GM18505 (cell line): ENCODE measurements at regions not wholly inside any gene's neighbourhood (a gene's known extent, or its start where the extent isn't known, plus 50 kb on each side); places are given as distances from the start of the nearest gene placed in this dataset.

Experiments used
- ATAC-seq: cut with Tn5 transposase; IDR thresholded peaks from one replicate; pipeline ENCODE4 v1.9.1; 2021; ENCODE audit not compliant: unreplicated experiment
- POLR2A ChIP-seq: IDR thresholded peaks from 4 replicates; pipeline ENCODE4 v1.6.1; 2011; ENCODE audit warnings: borderline replicate concordance; ENCODE audit not compliant: insufficient read depth, insufficient read length; ENCODE audit errors: extremely low read depth

DNA sequence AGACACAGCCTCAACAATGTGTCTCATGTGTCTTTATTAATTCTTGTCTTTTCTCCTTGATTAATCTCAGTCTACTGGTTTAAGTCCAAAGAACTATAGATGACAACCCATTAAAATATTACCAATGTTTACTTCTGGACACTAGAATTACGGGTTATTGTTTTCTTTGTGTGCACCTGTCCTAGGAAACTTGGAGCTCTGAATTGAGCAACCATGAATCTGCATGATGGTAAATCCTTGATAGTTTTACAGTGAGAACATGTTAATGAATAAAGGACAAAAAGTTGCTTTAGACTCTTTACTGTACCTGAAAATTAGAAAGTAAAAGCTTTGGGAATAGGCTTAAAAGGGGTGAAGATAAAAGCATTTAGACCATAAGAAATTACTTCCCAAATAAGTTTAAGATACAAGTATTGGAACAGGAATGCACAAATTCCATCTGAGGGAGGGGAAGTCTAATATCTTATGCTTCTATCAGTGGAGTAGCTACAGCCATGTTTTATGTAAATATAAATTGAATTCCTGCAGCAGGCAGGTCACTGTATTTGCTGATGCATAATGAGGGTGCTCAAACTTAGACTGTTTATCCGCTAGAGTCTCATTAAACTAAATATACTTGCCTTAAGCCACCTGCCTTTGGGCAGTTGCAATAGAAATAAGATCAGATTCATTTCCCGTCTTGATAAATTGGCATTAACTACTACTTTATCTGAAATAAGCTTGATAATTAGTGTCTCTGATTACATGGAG lies 603.7 kb upstream of the GCFC2 start:
- no peak for TF ChIP-seq POLR2A
- no peak for ATAC-seq

DNA sequence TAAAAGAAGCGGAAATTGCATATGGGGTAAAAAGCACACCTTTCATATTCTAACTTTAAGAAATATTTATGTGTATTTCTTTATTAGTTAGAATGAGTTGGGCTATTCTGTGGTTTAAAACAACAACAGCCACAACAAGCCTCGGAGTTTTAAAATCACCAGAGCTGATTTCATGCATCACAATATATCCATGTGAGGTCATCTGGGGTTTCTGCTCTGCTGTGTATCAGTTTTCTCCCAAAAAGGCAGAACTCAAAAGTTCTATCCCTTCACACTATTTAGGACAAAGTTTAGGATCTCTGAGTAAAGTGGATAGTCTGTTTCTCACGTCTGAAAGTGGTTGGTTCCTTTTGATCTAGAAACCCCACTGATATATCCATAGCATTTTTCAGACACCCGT lies 601.5 kb upstream of the GCFC2 start:
- no peak for TF ChIP-seq POLR2A
- no peak for ATAC-seq

DNA sequence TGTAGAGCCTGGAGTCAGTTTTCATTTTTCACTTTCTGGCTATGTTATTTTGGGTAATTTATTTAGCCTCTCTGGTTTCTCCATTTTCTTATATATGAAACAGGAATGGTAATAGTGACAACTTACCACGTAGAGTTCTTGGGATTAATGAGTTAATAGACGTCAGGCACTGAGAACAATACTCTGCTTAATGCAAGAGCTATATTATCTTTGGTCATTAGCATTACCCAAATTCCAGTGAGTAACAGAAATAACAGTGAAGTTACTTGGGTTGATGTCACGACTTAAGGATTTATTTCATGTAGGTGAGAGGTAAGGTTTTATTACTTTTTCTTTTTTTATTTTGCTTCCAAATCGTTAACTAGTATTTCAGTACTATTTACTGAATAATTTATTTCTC lies 601.0 kb upstream of the GCFC2 start:
- no peak for ATAC-seq

DNA sequence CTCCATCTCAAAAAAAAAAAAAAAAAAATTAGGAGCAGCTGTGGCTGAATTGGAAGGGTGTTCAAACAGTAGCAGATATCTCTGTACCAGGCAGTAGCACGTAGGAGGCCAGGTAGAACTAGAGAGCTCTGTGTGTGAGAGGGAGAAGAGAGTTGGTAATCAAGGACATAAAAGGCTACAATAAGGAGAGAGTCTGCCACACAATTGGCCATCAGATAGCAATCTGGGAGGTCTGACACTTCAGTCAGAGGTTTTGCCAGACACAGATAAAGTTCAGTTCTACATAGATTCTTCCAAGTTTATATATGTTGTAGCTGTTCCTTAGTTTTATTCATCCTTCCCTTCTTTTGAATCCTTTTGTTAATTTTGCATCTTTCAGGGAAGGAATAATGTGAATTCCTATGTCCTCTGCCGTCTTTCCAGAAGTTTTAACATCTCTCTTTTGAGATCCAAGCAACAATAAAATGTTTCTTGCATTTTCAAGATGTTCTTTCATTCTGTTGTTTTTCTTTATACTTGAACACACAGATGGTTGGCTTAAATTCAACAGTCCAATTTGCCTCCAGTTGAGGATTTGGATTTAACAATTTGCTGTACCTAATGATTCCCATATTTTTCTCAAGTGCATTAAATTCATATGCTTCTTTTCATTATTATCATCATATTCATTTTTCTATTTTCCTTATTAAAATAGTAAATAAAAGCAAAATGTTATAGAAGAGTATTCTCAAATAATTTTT lies 600.3 kb upstream of the GCFC2 start:
- no peak for TF ChIP-seq POLR2A
- no peak for ATAC-seq

More for the DNA sequence above, 601.0 kb upstream of the GCFC2 start:
- no peak for TF ChIP-seq POLR2A

DNA sequence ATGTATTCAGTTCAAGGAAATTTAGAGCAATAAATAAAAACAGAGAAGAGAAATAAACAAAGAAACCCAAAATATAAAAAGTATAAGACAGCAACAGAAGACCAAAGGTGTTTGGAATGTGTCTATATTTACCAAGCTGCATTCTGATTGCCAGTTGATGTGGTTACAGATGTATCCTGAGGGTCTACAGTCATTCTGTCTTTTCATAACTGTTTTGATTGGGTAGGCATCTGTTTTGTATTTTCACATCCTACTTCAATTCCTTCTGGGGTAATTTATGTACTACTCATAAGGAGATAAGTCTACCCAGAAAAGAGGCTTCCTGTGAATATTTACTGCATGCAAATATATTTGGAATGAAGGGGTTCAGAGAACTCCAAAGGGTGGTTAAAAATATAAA lies 596.8 kb upstream of the GCFC2 start:
- no peak for ATAC-seq
- TF ChIP-seq POLR2A, result no peak

DNA sequence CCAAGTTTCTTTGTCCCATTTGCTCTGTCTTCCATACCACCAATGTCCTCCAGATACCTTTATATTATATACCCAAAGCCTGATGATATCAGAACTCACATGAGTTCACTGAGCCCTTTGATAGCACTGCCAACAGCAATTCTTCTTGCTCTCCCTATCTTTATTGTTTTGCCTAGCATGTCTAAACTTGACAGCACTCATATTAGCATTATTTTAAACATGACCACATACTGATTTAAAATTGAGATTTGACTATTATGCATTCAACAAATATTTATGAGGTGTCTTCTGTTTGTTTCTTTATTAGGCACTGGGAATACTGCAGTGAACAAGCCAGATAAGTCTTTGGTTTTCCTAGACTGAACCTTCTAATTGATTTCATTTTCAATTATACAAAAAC lies 587.3 kb upstream of the GCFC2 start:
- no peak for ATAC-seq

DNA sequence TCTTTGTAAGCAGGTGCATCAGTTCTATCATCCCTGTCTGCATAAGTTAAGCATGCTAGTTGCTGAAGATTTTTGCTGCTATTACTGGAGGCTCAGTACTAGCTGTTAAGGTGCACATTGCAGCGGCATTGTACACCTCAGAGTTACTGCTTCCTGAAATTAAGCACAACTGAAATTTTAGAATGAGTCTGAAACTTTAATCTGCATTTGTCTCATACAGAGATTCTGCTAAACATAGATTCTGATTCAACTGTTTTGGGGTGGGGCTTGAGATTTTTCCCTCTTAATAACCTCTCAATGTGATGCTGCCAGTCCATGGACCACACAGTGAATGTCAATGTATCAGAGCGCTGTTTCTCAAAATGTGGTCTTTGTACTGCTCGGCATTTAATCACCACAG lies 585.7 kb upstream of the GCFC2 start:
- ATAC-seq, result no peak
- no peak for TF ChIP-seq POLR2A

More for the DNA sequence above, 587.3 kb upstream of the GCFC2 start:
- TF ChIP-seq POLR2A, result no peak

DNA sequence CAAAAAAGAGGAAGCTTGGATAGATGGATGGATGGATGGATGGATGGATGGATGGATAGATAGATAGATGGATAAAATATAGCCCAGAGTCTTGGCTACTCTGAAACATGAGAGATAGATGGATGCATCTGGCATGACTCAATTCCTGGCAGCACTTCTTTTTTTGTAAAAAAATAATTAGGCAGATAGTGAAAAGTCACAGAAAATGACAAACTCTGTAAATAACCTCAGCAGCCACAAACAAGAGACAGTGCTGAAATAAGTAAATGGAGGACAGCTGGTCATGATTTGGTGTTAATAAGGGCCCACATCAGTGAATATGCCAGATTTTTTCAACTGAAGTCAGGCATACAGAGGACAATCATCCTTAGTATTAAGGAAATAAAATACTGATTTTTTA lies 585.0 kb upstream of the GCFC2 start:
- no peak for TF ChIP-seq POLR2A

DNA sequence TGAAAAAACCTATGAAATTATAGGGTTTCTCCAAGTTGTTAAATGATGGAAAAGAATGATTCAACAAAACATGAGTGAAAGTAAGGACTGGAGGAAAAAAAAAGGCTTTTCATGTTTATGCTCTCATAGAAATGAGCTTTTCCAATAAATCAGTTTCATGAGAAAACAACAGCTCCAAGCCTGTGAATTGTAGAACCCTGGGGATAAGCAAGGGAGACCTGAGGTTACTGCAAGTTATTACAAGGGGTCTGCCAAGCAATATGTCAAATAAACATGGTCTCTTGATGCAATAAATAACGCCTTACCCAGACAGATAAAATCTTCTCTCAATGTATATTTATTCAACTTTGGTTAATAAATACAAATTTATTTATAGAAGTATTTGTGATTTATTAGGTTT lies 577.9 kb upstream of the GCFC2 start:
- no peak for TF ChIP-seq POLR2A
- no peak for ATAC-seq

More for the DNA sequence above, 585.0 kb upstream of the GCFC2 start:
- ATAC-seq, result no peak

DNA sequence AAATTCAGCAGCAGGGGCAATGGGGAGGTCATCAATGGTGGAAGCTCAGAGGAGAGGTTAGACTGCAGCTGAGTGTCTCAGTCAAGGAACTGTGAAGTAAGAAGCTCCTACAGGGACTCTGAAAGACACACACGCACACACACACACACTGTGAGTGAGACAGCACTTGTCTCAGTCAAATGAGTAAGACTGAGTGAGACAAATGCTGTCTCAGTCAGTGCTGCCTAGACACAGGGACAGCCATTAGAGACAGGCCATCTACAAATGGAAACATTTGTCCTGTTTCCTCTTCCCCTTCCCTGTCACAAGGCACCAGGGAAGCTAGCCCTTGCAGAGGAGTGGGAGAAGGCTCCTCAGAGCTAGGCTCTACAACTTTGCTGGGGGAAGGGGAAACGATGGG lies 577.4 kb upstream of the GCFC2 start:
- TF ChIP-seq POLR2A, result no peak
- ATAC-seq, result no peak

DNA sequence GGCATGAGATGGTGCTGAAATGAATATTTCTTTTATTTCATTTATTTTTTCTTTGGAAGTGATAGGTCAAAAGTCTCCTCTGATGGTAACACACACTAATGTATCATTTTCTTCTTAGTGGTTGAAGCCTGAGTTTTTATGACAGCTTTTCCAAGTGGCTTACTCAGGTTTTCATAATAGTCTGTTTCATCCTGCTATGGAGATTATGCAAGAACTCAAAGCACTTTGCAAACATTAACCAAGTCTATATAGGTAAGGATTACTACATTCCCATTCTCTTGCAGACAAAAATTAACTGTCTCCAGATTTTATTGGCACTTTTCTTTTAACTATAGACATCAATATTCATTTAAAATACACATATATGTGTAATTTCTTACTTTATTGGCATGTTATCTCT lies 572.6 kb upstream of the GCFC2 start:
- TF ChIP-seq POLR2A, result no peak

DNA sequence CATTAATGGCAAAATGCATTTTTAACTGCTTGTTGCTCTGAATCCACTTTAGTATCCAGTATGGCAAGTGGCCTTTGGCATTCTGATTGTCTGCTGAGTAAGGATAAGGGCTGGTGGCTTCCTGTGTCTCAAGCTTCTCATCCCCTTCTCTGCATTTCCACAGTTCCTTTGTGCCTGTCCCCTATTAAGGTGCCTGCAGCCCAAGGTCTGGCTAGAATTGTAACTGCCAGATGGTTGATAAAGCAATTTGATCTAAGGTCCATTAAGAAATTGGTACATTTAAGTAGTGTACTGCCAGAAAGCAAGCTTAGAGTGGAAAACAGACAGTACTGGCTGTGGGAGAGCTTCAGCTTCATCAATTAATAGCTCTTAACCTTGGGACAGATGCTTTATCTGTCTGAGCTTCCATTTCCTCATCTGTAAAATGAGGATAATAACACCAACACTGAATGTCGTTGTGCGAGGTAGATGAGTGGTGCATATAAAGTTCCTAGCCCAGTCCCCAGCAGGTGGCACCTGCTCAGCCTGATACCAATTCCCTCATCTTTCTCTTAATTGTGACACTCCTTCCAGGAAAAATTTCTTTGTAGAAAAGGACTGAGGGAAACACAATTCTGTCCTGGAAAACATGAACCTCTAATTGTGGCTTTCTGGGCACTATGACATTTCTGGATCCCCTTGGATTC lies 570.6 kb upstream of the GCFC2 start:
- TF ChIP-seq POLR2A, result no peak
- ATAC-seq, result no peak

More for the DNA sequence above, 572.6 kb upstream of the GCFC2 start:
- ATAC-seq, result no peak

DNA sequence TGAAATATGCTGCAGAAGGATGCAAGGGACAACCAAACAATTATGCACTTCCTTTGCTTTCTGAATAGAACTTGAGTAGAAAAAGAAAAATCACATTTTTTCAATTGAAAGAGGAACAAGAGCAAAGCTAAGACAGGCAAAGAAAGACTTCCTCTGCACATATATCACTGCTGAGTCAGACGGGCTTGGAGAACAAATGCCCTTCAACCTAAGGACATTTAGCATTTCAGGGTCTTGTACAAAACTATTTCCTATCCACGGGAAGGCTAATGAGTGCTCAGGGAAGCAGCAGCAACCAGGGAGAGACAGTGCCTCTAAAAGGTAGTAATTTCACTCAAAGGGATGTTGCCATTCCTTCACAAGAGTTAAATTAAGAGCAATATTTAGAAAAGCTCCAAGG lies 570.0 kb upstream of the GCFC2 start:
- no peak for ATAC-seq
- TF ChIP-seq POLR2A, result no peak
